SH-SY5Y (cell line): ENCODE measurements at regions not wholly inside any gene's neighbourhood (a gene's known extent, or its start where the extent isn't known, plus 50 kb on each side); places are given as distances from the start of the nearest gene placed in this dataset.

Source experiments
- GATA2 ChIP-seq: IDR thresholded peaks from 2 replicates; pipeline ENCODE4 v1.6.1; 2011; ENCODE audit warnings: mild to moderate bottlenecking, low read depth, low read length
- GATA3 ChIP-seq: IDR thresholded peaks from 2 replicates; pipeline ENCODE4 v1.6.1; 2011; ENCODE audit warnings: low read depth, mild to moderate bottlenecking, low read length, moderate library complexity

- no peak for TF ChIP-seq GATA2
- no peak for TF ChIP-seq GATA3
Observed at GRCh38 chr14:89564286-89564957, 147.4 kb upstream of the FOXN3 start.
